GM21717 (cell line): ENCODE measurements at regions not wholly inside any gene's neighbourhood (a gene's known extent, or its start where the extent isn't known, plus 50 kb on each side); places are given as distances from the start of the nearest gene placed in this dataset.
"Not testable (repeated sequence)": the region's sequence is repeated elsewhere in the genome, so short reads cannot be mapped to it uniquely, and the experiment has no call there.

Source experiments
- ATAC-seq: cut with Tn5 transposase; IDR thresholded peaks from one replicate; pipeline ENCODE4 v1.9.1; 2021; ENCODE audit warnings: mild to moderate bottlenecking, moderate library complexity; ENCODE audit not compliant: unreplicated experiment

- no peak for ATAC-seq
Observed at GRCh38 chr1:229119876-229120275, 151.0 kb upstream of the RAB4A start.

GRCh38 chr1:229121845-229122436 is 149.0 kb upstream of the RAB4A start:
- no peak for ATAC-seq

GRCh38 chr1:229122606-229123005 is 148.3 kb upstream of the RAB4A start:
- ATAC-seq: no peak

GRCh38 chr1:229124116-229124515 is 146.8 kb upstream of the RAB4A start:
- ATAC-seq: no peak

GRCh38 chr1:229124520-229125124 is 146.3 kb upstream of the RAB4A start:
- no peak for ATAC-seq

- ATAC-seq: no peak
Observed at GRCh38 chr1:229127301-229127700, 143.6 kb upstream of the RAB4A start.

GRCh38 chr1:229128066-229128608 is 142.8 kb upstream of the RAB4A start:
- ATAC-seq: no peak

- ATAC-seq: no peak
Observed at GRCh38 chr1:229129301-229130027, 141.4 kb upstream of the RAB4A start.

- no peak for ATAC-seq
Observed at GRCh38 chr1:229130028-229130668, 140.8 kb upstream of the RAB4A start.

- ATAC-seq: no peak
Observed at GRCh38 chr1:229131243-229132105, 139.4 kb upstream of the RAB4A start.

GRCh38 chr1:229132106-229132443 is 138.8 kb upstream of the RAB4A start:
- no peak for ATAC-seq

- ATAC-seq: no peak
Observed at GRCh38 chr1:229132706-229133105, 138.2 kb upstream of the RAB4A start.

GRCh38 chr1:229133151-229133550 is 137.8 kb upstream of the RAB4A start:
- no peak for ATAC-seq

- ATAC-seq: no peak
Observed at GRCh38 chr1:229133811-229134210, 137.1 kb upstream of the RAB4A start.

GRCh38 chr1:229134381-229135217 is 136.3 kb upstream of the RAB4A start:
- not testable (repeated sequence) for ATAC-seq

GRCh38 chr1:229135773-229136172 is 135.1 kb upstream of the RAB4A start:
- ATAC-seq: no peak

GRCh38 chr1:229136822-229137221 is 134.1 kb upstream of the RAB4A start:
- ATAC-seq: no peak

- no peak for ATAC-seq
Observed at GRCh38 chr1:229137271-229137670, 133.6 kb upstream of the RAB4A start.

- ATAC-seq: no peak
Observed at GRCh38 chr1:229138058-229138457, 132.9 kb upstream of the RAB4A start.
